ENCODE measurements at regions not wholly inside any gene's neighbourhood (a gene's known extent, or its start where the extent isn't known, plus 50 kb on each side); places are given as distances from the start of the nearest gene placed in this dataset.
A peak's percentile ranks its signal among the peaks of the same experiment; 100 is the strongest.

GRCh38 chr6:11926594-11927407 lies 85.3 kb upstream of the HIVEP1 start:
- DNase-seq (ENCODE audit: low read depth in 3 of 3, low spot score in 2 of 3) = no peak

- no peak for DNase-seq (ENCODE audit: low read depth in 3 of 3, low spot score in 2 of 3)
Observed at GRCh38 chr6:11925805-11926204, 86.3 kb upstream of the HIVEP1 start.

- no peak for DNase-seq (ENCODE audit: low read depth in 3 of 3, low spot score in 2 of 3)
Observed at GRCh38 chr6:11923621-11924020, 88.5 kb upstream of the HIVEP1 start.

GRCh38 chr6:11922901-11923300 lies 89.2 kb upstream of the HIVEP1 start:
- no peak for DNase-seq (ENCODE audit: low read depth in 3 of 3, low spot score in 2 of 3)

- no peak for DNase-seq (ENCODE audit: low read depth in 3 of 3, low spot score in 2 of 3)
Observed at GRCh38 chr6:11921751-11922150, 90.4 kb upstream of the HIVEP1 start.

GRCh38 chr6:11921017-11921438 lies 91.1 kb upstream of the HIVEP1 start:
- no peak for DNase-seq (ENCODE audit: low read depth in 3 of 3, low spot score in 2 of 3)

- DNase-seq (ENCODE audit: low read depth in 3 of 3, low spot score in 2 of 3) = no peak
Observed at GRCh38 chr6:11920566-11920965, 91.5 kb upstream of the HIVEP1 start.

- DNase-seq (ENCODE audit: low read depth in 3 of 3, low spot score in 2 of 3) = no peak
Observed at GRCh38 chr6:11919771-11920440, 92.2 kb upstream of the HIVEP1 start.

- peak in 1 of 3 donors; percentile 30 for DNase-seq (ENCODE audit: low read depth in 3 of 3, low spot score in 2 of 3)
Observed at GRCh38 chr6:11918739-11919605, 93.1 kb upstream of the HIVEP1 start.

- peak in 2 of 3 donors; percentile 27 to 41 for DNase-seq (ENCODE audit: low read depth in 3 of 3, low spot score in 2 of 3)
Observed at GRCh38 chr6:11917951-11918738, 94.0 kb upstream of the HIVEP1 start.

- no peak for DNase-seq (ENCODE audit: low read depth in 3 of 3, low spot score in 2 of 3)
Observed at GRCh38 chr6:11912420-11912819, 99.7 kb upstream of the HIVEP1 start.

GRCh38 chr6:11911538-11911937 lies 100.6 kb upstream of the HIVEP1 start:
- DNase-seq (ENCODE audit: low read depth in 3 of 3, low spot score in 2 of 3) = no peak

- DNase-seq (ENCODE audit: low read depth in 3 of 3, low spot score in 2 of 3) = no peak
Observed at GRCh38 chr6:11909696-11910132, 102.4 kb upstream of the HIVEP1 start.

GRCh38 chr6:11908436-11909105 lies 103.5 kb upstream of the HIVEP1 start:
- DNase-seq (ENCODE audit: low read depth in 3 of 3, low spot score in 2 of 3) = no peak

- no peak for DNase-seq (ENCODE audit: low read depth in 3 of 3, low spot score in 2 of 3)
Observed at GRCh38 chr6:11903645-11904044, 108.5 kb upstream of the HIVEP1 start.

- DNase-seq (ENCODE audit: low read depth in 3 of 3, low spot score in 2 of 3) = no peak
Observed at GRCh38 chr6:11902527-11902926, 109.6 kb upstream of the HIVEP1 start.

- DNase-seq (ENCODE audit: low read depth in 3 of 3, low spot score in 2 of 3) = no peak
Observed at GRCh38 chr6:11900662-11901598, 111.2 kb upstream of the HIVEP1 start.

GRCh38 chr6:11899645-11900044 lies 112.5 kb upstream of the HIVEP1 start:
- no peak for DNase-seq (ENCODE audit: low read depth in 3 of 3, low spot score in 2 of 3)

GRCh38 chr6:11894212-11894611 lies 115.6 kb upstream of the ADTRP start:
- DNase-seq (ENCODE audit: low read depth in 3 of 3, low spot score in 2 of 3) = no peak

Data from right renal cortex interstitium (tissue), 3 donors.